Neuronal stem cell (in vitro differentiated cells): ENCODE measurements at regions not wholly inside any gene's neighbourhood (a gene's known extent, or its start where the extent isn't known, plus 50 kb on each side); places are given as distances from the start of the nearest gene placed in this dataset.
"Not testable (repeated sequence)": the region's sequence is repeated elsewhere in the genome, so short reads cannot be mapped to it uniquely, and the experiment has no call there.

Source experiments
- DNase-seq: peaks from one replicate; pipeline ENCODE4 v3.0.0-alpha.2; 2013; ENCODE audit warnings: low spot score
- H2AFZ ChIP-seq: one replicate; pipeline ENCODE4 v1.6.1; 2013; ENCODE audit warnings: mild to moderate bottlenecking, low read length, inconsistent platforms
- H2AK5ac ChIP-seq: 2 replicates; pipeline ENCODE4 v1.6.1; 2013; ENCODE audit warnings: low read depth, mild to moderate bottlenecking, inconsistent platforms, low read length, moderate library complexity, mixed read lengths
- H2BK120ac ChIP-seq: 2 replicates; pipeline ENCODE4 v1.6.1; 2013; ENCODE audit warnings: low read depth, mild to moderate bottlenecking, inconsistent platforms, low read length, moderate library complexity, mixed read lengths
- H2BK12ac ChIP-seq: one replicate; pipeline ENCODE4 v1.6.1; 2013; ENCODE audit warnings: low read length, inconsistent platforms
- H2BK15ac ChIP-seq: 2 replicates; pipeline ENCODE4 v1.6.1; 2013; ENCODE audit warnings: mild to moderate bottlenecking, low read length, inconsistent platforms, mixed read lengths
- H2BK5ac ChIP-seq: one replicate; pipeline ENCODE4 v1.6.1; 2013; ENCODE audit warnings: inconsistent platforms, mild to moderate bottlenecking, low read length, moderate library complexity
- H3K14ac ChIP-seq: one replicate; pipeline ENCODE4 v1.6.1; 2013; ENCODE audit warnings: low read length, inconsistent platforms
- H3K18ac ChIP-seq: 2 replicates; pipeline ENCODE4 v1.6.1; 2013; ENCODE audit warnings: low read length, inconsistent platforms
- H3K23ac ChIP-seq: 2 replicates; pipeline ENCODE4 v1.6.1; 2013; ENCODE audit warnings: low read depth, mild to moderate bottlenecking, mixed read lengths, low read length, inconsistent platforms; ENCODE audit not compliant: poor library complexity
- H3K27ac ChIP-seq: replicated peaks from 3 replicates; pipeline ENCODE4 v1.5.1; 2013; ENCODE audit warnings: low read length, inconsistent platforms
- H3K27me3 ChIP-seq, 3 experiments: 2 replicates each; pipeline ENCODE4 v1.6.1; 2013; ENCODE audit warnings: low read length in 3 of 3, mild to moderate bottlenecking in 2 of 3, inconsistent platforms in 1 of 3, low read depth in 1 of 3, mixed read lengths in 1 of 3, moderate library complexity in 1 of 3; ENCODE audit not compliant: control insufficient read depth in 3 of 3, insufficient read depth in 3 of 3
- H3K36me3 ChIP-seq, 2 donors: replicated peaks in 1 of 2; 2 replicates each; pipeline ENCODE4 v1.6.1; 2013; ENCODE audit warnings: low read length in 2 of 2; ENCODE audit not compliant: control insufficient read depth in 2 of 2, insufficient read depth in 2 of 2
- H3K4ac ChIP-seq: 2 replicates; pipeline ENCODE4 v1.6.1; 2013; ENCODE audit warnings: inconsistent platforms, mild to moderate bottlenecking, low read length, moderate library complexity
- H3K4me1 ChIP-seq, 2 donors: 1 replicate in 1 of 2; 2 replicates in 1 of 2; pipeline ENCODE4 v1.6.1; 2013; ENCODE audit warnings: low read length in 2 of 2, low read depth in 1 of 2; ENCODE audit not compliant: control insufficient read depth in 2 of 2, insufficient read depth in 1 of 2
- H3K4me2 ChIP-seq: one replicate; pipeline ENCODE4 v1.6.1; 2013; ENCODE audit warnings: mild to moderate bottlenecking, low read length, inconsistent platforms; ENCODE audit not compliant: insufficient read depth, poor library complexity, severe bottlenecking
- H3K4me3 ChIP-seq, 2 donors: 2 replicates each; pipeline ENCODE4 v1.5.1; 2013; ENCODE audit warnings: low read length in 2 of 2, mild to moderate bottlenecking in 2 of 2, inconsistent platforms in 1 of 2, moderate library complexity in 1 of 2
- H3K79me1 ChIP-seq: one replicate; pipeline ENCODE4 v1.6.1; 2013; ENCODE audit warnings: low read depth, mild to moderate bottlenecking, inconsistent platforms, low read length, moderate library complexity
- H3K9ac ChIP-seq: one replicate; pipeline ENCODE4 v1.6.1; 2013; ENCODE audit warnings: mild to moderate bottlenecking, low read depth, low read length, inconsistent platforms; ENCODE audit not compliant: poor library complexity
- H3K9me3 ChIP-seq, 2 donors: replicated peaks in 1 of 2; 2 replicates each; pipeline versions ENCODE3 to v1.6.1; 2013; ENCODE audit warnings: low read length in 2 of 2, mild to moderate bottlenecking in 2 of 2, inconsistent platforms in 1 of 2, low read depth in 1 of 2, mixed read lengths in 1 of 2, moderate library complexity in 1 of 2; ENCODE audit not compliant: control insufficient read depth in 2 of 2, insufficient read depth in 1 of 2
- H4K8ac ChIP-seq: one replicate; pipeline ENCODE4 v1.6.1; 2013; ENCODE audit warnings: low read depth, mild to moderate bottlenecking, inconsistent platforms, low read length, moderate library complexity
- H4K91ac ChIP-seq: one replicate; pipeline ENCODE4 v1.6.1; 2013; ENCODE audit warnings: low read length, low read depth, mild to moderate bottlenecking, inconsistent platforms; ENCODE audit not compliant: poor library complexity
- WGBS, 2 donors: extraction: QIAGEN DNeasy Blood & Tissue Kit; methylation state at CpG; one replicate each; pipeline ENCODE4 v1.1.7; 2013; ENCODE audit warnings: missing lambda C conversion rate in 2 of 2, mixed read lengths in 1 of 2; ENCODE audit not compliant: insufficient read length in 2 of 2, insufficient replicate concordance in 1 of 2; ENCODE audit errors: extremely low coverage in 2 of 2; 5-methylcytosine and 5-hydroxymethylcytosine counted together

GRCh38 chr5:82455317-82455716 lies 177.2 kb upstream of the RPS23 start:
- not testable (repeated sequence) for H3K4me1 ChIP-seq, H3K23ac ChIP-seq, H3K14ac ChIP-seq, H2AK5ac ChIP-seq, H4K8ac ChIP-seq, H3K9ac ChIP-seq, H4K91ac ChIP-seq, H3K36me3 ChIP-seq, H2AFZ ChIP-seq, H3K79me1 ChIP-seq, H3K4me2 ChIP-seq, H3K4ac ChIP-seq, H2BK120ac ChIP-seq, H3K27ac ChIP-seq, H3K18ac ChIP-seq, H2BK12ac ChIP-seq, H2BK5ac ChIP-seq, H2BK15ac ChIP-seq, DNase-seq, H3K4me3 ChIP-seq, H3K27me3 ChIP-seq
- peaks cover 5 to 12% of the 10 kb centered on the region in 2 donors for H3K9me3 ChIP-seq
- no CpG with 5 or more reads among the region's 4 CpGs for WGBS, 2 donors

- H3K14ac ChIP-seq, result no peak overlapping the region
- no peak overlapping the region for H3K4ac ChIP-seq
- no peak overlapping the region for H3K4me3 ChIP-seq
- no peak overlapping the region for H2BK15ac ChIP-seq
- no CpG with 5 or more reads among the region's 2 CpGs for WGBS, 2 donors
- H3K9ac ChIP-seq, result no peak overlapping the region
- H2AFZ ChIP-seq, result no peak overlapping the region
- no peaks in the 10 kb centered on the region for H3K9me3 ChIP-seq
- H2BK5ac ChIP-seq, result no peak overlapping the region
- no peak overlapping the region for H3K23ac ChIP-seq
- no peak overlapping the region for H2BK120ac ChIP-seq
- H3K27ac ChIP-seq, result no peak overlapping the region
- H2BK12ac ChIP-seq, result no peak overlapping the region
- no peak overlapping the region for H3K18ac ChIP-seq
- DNase-seq, result no peak
- no peak overlapping the region for H2AK5ac ChIP-seq
- no peaks in the 10 kb centered on the region for H3K4me1 ChIP-seq
- no peak overlapping the region for H4K8ac ChIP-seq
- no peak overlapping the region for H3K4me2 ChIP-seq
- no peaks in the 10 kb centered on the region for H3K27me3 ChIP-seq
- H4K91ac ChIP-seq, result no peak overlapping the region
- H3K36me3 ChIP-seq, result no peaks in the 10 kb centered on the region
- H3K79me1 ChIP-seq, result no peaks in the 10 kb centered on the region
Measured at GRCh38 chr5:82448374-82448773, 170.2 kb upstream of the RPS23 start.

GRCh38 chr5:82447913-82448312 lies 169.8 kb upstream of the RPS23 start:
- Histone ChIP-seq H3K4me2 (no peak overlapping the region), H3K4me1 (no peaks in the 10 kb centered on the region)

GRCh38 chr5:82446809-82447208 lies 168.7 kb upstream of the RPS23 start:
- Histone ChIP-seq H3K4ac (no peak overlapping the region), H2BK120ac (no peak overlapping the region), H3K79me1 (no peaks in the 10 kb centered on the region), H3K36me3 (no peaks in the 10 kb centered on the region), H3K27me3 (no peaks in the 10 kb centered on the region), H2BK15ac (no peak overlapping the region), H3K23ac (no peak overlapping the region), H3K18ac (no peak overlapping the region), H2AFZ (no peak overlapping the region), H3K4me2 (no peak overlapping the region), H3K4me3 (no peak overlapping the region), H2BK12ac (no peak overlapping the region), H4K8ac (no peak overlapping the region), H3K9me3 (no peaks in the 10 kb centered on the region), H3K4me1 (no peaks in the 10 kb centered on the region), H2AK5ac (no peak overlapping the region), H3K27ac (no peak overlapping the region), H2BK5ac (no peak overlapping the region), H3K9ac (no peak overlapping the region), H4K91ac (no peak overlapping the region), H3K14ac (no peak overlapping the region)
- DNase-seq, result no peak

More at GRCh38 chr5:82447913-82448312, 169.8 kb upstream of the RPS23 start:
- no peaks in the 10 kb centered on the region for H3K36me3 ChIP-seq
- H3K27ac ChIP-seq, result no peak overlapping the region
- no peaks in the 10 kb centered on the region for H3K27me3 ChIP-seq
- H3K79me1 ChIP-seq, result no peaks in the 10 kb centered on the region
- no peak overlapping the region for H3K4ac ChIP-seq
- no peaks in the 10 kb centered on the region for H3K9me3 ChIP-seq
- no peak overlapping the region for H2BK5ac ChIP-seq
- H3K23ac ChIP-seq, result no peak overlapping the region
- no peak overlapping the region for H2AFZ ChIP-seq
- H2BK15ac ChIP-seq, result no peak overlapping the region
- H2BK12ac ChIP-seq, result no peak overlapping the region
- H3K14ac ChIP-seq, result no peak overlapping the region
- no peak for DNase-seq
- no peak overlapping the region for H4K91ac ChIP-seq
- H3K9ac ChIP-seq, result no peak overlapping the region
- H4K8ac ChIP-seq, result no peak overlapping the region
- no peak overlapping the region for H2AK5ac ChIP-seq
- H3K18ac ChIP-seq, result no peak overlapping the region
- no peak overlapping the region for H3K4me3 ChIP-seq
- no CpG with 5 or more reads among the region's 7 CpGs for WGBS, 2 donors
- no peak overlapping the region for H2BK120ac ChIP-seq
